Right kidney (tissue), 1 donor: ENCODE measurements at regions not wholly inside any gene's neighbourhood (a gene's known extent, or its start where the extent isn't known, plus 50 kb on each side); places are given as distances from the start of the nearest gene placed in this dataset.

Experiments used
- DNase-seq: peaks from one replicate; pipeline ENCODE4 v3.0.0-alpha.2; 2016

- DNase-seq = no peak
Observed at GRCh38 chr17:36817483-36818048, 119.7 kb upstream of the LHX1 start.

- DNase-seq = peak; percentile 56
Observed at GRCh38 chr17:36818134-36818825, 119.0 kb upstream of the LHX1 start.

GRCh38 chr17:36823850-36824677 is 113.2 kb upstream of the LHX1 start:
- no peak for DNase-seq

- DNase-seq = no peak
Observed at GRCh38 chr17:36824678-36825101, 112.6 kb upstream of the LHX1 start.

GRCh38 chr17:36825113-36825512 is 112.2 kb upstream of the LHX1 start:
- no peak for DNase-seq

GRCh38 chr17:36825521-36825920 is 111.8 kb upstream of the LHX1 start:
- no peak for DNase-seq

GRCh38 chr17:36825951-36826350 is 111.3 kb upstream of the LHX1 start:
- DNase-seq = no peak

- DNase-seq = peak; percentile 52
Observed at GRCh38 chr17:36827081-36827480, 110.2 kb upstream of the LHX1 start.

- DNase-seq = no peak
Observed at GRCh38 chr17:36829676-36830075, 107.6 kb upstream of the LHX1 start.

- DNase-seq = no peak
Observed at GRCh38 chr17:36833279-36833678, 104.0 kb upstream of the LHX1 start.

- DNase-seq = no peak
Observed at GRCh38 chr17:36835036-36835435, 102.2 kb upstream of the LHX1 start.

- peak; percentile 63 for DNase-seq
Observed at GRCh38 chr17:36837195-36837938, 99.9 kb upstream of the LHX1 start.

GRCh38 chr17:36837939-36838272 is 99.4 kb upstream of the LHX1 start:
- DNase-seq = no peak

- no peak for DNase-seq
Observed at GRCh38 chr17:36839256-36839655, 98.0 kb upstream of the LHX1 start.

GRCh38 chr17:36840796-36841195 is 96.5 kb upstream of the LHX1 start:
- no peak for DNase-seq

GRCh38 chr17:36842231-36842819 is 95.0 kb upstream of the LHX1 start:
- DNase-seq = no peak

- DNase-seq = no peak
Observed at GRCh38 chr17:36842963-36843558, 94.2 kb upstream of the LHX1 start.

GRCh38 chr17:36844013-36844412 is 93.3 kb upstream of the LHX1 start:
- DNase-seq = no peak

- DNase-seq = no peak
Observed at GRCh38 chr17:36844601-36845000, 92.7 kb upstream of the LHX1 start.

- DNase-seq = no peak
Observed at GRCh38 chr17:36845916-36846315, 91.4 kb upstream of the LHX1 start.

GRCh38 chr17:36846410-36847292 is 90.6 kb upstream of the LHX1 start:
- no peak for DNase-seq
